ENCODE measurements at regions not wholly inside any gene's neighbourhood (a gene's known extent, or its start where the extent isn't known, plus 50 kb on each side); places are given as distances from the start of the nearest gene placed in this dataset.

- TF ChIP-seq, protein P1, sequence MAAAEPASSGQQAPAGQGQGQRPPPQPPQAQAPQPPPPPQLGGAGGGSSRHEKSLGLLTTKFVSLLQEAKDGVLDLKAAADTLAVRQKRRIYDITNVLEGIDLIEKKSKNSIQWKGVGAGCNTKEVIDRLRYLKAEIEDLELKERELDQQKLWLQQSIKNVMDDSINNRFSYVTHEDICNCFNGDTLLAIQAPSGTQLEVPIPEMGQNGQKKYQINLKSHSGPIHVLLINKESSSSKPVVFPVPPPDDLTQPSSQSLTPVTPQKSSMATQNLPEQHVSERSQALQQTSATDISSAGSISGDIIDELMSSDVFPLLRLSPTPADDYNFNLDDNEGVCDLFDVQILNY (CRISPR knock-in tag; IDR thresholded peaks at IDR 0.05) = no peak
- TF ChIP-seq, protein P2, sequence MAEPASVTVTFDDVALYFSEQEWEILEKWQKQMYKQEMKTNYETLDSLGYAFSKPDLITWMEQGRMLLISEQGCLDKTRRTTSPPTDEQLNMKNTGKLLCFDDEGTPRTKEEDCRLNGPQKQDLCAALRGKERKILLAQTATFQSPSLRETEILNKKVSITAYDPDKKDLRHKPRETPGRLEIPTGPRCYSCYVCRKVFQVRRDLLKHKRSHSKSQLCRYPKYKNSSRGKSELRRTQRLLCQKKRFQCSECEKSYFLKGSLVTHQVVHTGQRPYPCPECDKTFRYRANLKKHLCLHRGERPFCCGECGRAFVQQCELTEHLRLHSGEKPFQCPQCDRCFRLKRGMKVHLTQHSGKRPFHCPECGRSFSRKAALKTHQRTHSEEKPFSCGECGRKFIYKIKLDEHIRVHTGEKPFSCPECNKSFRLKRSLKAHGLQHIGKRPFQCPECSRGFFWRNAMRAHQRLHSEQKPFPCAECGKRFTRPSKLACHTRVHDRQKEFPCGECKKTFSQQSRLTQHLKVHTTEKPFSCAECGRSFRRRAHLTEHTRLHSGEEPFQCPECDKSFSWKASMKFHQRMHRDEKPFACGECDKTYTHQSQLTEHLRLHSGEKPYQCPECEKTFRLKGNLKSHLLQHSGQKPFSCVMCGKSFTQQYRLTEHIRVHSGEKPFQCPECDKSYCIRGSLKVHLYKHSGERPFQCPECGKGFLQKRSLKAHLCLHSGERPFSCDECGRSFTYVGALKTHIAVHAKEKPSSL (CRISPR knock-in tag; conservative IDR thresholded peaks at IDR 0.05) = no peak
These were observed 789.5 kb downstream of the DHX35 start (continued) for GRCh38 chr20:39751557-39752137.

DNA sequence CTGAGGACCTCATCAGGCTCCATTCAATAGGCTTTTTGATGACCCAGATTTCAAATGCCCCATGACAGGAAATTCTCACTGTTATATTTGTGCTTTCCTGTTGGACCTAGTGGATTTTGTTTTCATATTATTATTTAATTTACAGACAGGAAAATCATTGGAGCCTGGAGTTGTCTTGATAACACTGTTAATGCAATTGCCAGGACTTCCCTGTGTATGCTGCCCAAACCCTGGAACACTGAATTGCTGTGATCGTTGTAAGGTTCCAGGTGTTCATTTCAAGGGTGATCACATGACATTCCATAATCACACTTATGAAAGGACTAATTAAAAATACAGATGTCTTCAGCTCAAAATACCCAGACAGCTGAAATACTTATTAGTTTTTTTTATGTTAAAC lies 783.2 kb downstream of the DHX35 start:
- TF ChIP-seq OVOL2 (CRISPR knock-in tag; IDR thresholded peaks at IDR 0.05; ENCODE audit: borderline replicate concordance) = no peak
- TF ChIP-seq RELA (CRISPR knock-in tag; IDR thresholded peaks at IDR 0.05; ENCODE audit: borderline replicate concordance) = no peak
- TF ChIP-seq EMX1 (CRISPR knock-in tag; IDR thresholded peaks at IDR 0.05) = no peak
- TF ChIP-seq MXD4 (CRISPR knock-in tag; IDR thresholded peaks at IDR 0.05; ENCODE audit: borderline replicate concordance) = no peak
- TF ChIP-seq GRHL2 (CRISPR knock-in tag; IDR thresholded peaks at IDR 0.05; ENCODE audit: insufficient replicate concordance, severe bottlenecking) = no peak
- no peak for TF ChIP-seq FOXK1 (CRISPR knock-in tag; IDR thresholded peaks at IDR 0.05)
- no peak for TF ChIP-seq CREM (CRISPR knock-in tag; IDR thresholded peaks at IDR 0.05)
- TF ChIP-seq NFATC4 (CRISPR knock-in tag; IDR thresholded peaks at IDR 0.05) = no peak
- TF ChIP-seq FOXP4 (CRISPR knock-in tag; IDR thresholded peaks at IDR 0.05) = no peak
- TF ChIP-seq CBFB (CRISPR knock-in tag; IDR thresholded peaks at IDR 0.05; ENCODE audit: low read depth) = no peak
- TF ChIP-seq E2F4 (CRISPR knock-in tag; IDR thresholded peaks at IDR 0.05; ENCODE audit: borderline replicate concordance, low read depth) = no peak
- TF ChIP-seq, protein P3, sequence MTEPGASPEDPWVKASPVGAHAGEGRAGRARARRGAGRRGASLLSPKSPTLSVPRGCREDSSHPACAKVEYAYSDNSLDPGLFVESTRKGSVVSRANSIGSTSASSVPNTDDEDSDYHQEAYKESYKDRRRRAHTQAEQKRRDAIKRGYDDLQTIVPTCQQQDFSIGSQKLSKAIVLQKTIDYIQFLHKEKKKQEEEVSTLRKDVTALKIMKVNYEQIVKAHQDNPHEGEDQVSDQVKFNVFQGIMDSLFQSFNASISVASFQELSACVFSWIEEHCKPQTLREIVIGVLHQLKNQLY (CRISPR knock-in tag; IDR thresholded peaks at IDR 0.05) = no peak
- TF ChIP-seq, protein P4, sequence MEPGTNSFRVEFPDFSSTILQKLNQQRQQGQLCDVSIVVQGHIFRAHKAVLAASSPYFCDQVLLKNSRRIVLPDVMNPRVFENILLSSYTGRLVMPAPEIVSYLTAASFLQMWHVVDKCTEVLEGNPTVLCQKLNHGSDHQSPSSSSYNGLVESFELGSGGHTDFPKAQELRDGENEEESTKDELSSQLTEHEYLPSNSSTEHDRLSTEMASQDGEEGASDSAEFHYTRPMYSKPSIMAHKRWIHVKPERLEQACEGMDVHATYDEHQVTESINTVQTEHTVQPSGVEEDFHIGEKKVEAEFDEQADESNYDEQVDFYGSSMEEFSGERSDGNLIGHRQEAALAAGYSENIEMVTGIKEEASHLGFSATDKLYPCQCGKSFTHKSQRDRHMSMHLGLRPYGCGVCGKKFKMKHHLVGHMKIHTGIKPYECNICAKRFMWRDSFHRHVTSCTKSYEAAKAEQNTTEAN (CRISPR knock-in tag; IDR thresholded peaks at IDR 0.05) = no peak
- TF ChIP-seq PRRX2 (CRISPR knock-in tag; IDR thresholded peaks at IDR 0.05) = no peak
- peaks cover 21% of the 10 kb centered on the region for H3K9me3 Mint-ChIP-seq
- no peak overlapping the region for H3K27ac Mint-ChIP-seq
- POLR2A ChIA-PET = no interaction called here
- ATAC-seq = no peak
- no peaks in the 10 kb centered on the region for H3K4me1 Mint-ChIP-seq
- DNase-seq (ENCODE audit: low spot score) = no peak
- H3K4me3 Mint-ChIP-seq = no peak overlapping the region
- H3K27me3 Mint-ChIP-seq (ENCODE audit: low read depth) = no peaks in the 10 kb centered on the region
- H3K36me3 Mint-ChIP-seq = peaks cover 10% of the 10 kb centered on the region
- CTCF ChIA-PET = no interaction called here

Measured in WTC11 (cell line).